T-helper 1 cell treated with Interleukin-12 subunit alpha and Interleukin-12 subunit beta and Interleukin-4 antibody, amounts not matched to agents 30 μg/mL and 1 μg/mL, for 36 hours (primary cell): ENCODE measurements at regions not wholly inside any gene's neighbourhood (a gene's known extent, or its start where the extent isn't known, plus 50 kb on each side); places are given as distances from the start of the nearest gene placed in this dataset.

Experiments used
- H3K27ac Mint-ChIP-seq: one replicate; pipeline ENCODE4 v1.8.0; 2021; ENCODE audit warnings: mild to moderate bottlenecking, mixed read lengths
- H3K27me3 Mint-ChIP-seq: one replicate; pipeline ENCODE4 v1.8.0; 2021; ENCODE audit warnings: low read depth, mixed read lengths
- H3K36me3 Mint-ChIP-seq: one replicate; pipeline ENCODE4 v1.8.0; 2021; ENCODE audit warnings: low read depth, mixed read lengths
- H3K4me1 Mint-ChIP-seq: one replicate; pipeline ENCODE4 v1.8.0; 2021; ENCODE audit warnings: low read depth, mixed read lengths
- H3K4me3 Mint-ChIP-seq: one replicate; pipeline ENCODE4 v1.8.0; 2021; ENCODE audit warnings: mild to moderate bottlenecking, moderate library complexity, mixed read lengths
- H3K9me3 Mint-ChIP-seq: one replicate; pipeline ENCODE4 v1.8.0; 2021; ENCODE audit warnings: mixed read lengths

DNA sequence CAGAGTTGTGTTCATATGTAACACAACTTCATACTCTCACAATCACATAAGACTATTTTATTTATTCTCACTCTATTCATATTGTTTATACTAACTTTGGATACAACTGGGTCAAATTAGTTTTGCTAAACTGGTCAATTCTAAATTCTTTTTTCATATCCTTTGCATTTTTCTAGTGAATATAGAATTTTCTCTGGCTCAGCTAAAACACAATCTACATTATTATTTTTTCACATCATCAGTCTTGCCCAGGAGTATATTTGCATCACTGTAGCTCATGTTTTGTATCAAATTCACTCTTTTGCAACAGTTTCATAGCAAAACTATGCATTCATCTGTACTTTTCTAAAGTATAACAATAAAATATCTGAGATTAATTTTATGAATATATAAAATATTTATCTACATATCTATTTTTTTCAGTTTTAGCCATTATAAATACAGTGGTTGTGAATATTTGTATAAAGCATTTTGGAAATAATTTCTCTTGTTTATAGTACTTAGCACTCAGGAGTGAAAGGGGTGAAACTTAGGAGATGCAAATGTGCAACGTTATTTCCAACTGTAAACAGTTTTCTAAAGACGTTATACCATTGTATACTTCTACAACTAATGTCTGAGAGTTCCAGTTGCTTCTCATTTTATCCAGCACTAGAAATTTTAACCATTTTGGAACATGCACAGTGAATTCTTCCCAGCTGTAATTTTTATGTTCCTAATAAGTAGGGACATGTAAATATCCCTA is 854.6 kb downstream of the CBLN2 start:
- Mint-ChIP-seq H3K36me3 (no peaks in the 10 kb centered on the region), H3K27ac (no peak overlapping the region), H3K4me3 (no peak overlapping the region), H3K27me3 (no peaks in the 10 kb centered on the region), H3K4me1 (no peaks in the 10 kb centered on the region), H3K9me3 (no peaks in the 10 kb centered on the region)

DNA sequence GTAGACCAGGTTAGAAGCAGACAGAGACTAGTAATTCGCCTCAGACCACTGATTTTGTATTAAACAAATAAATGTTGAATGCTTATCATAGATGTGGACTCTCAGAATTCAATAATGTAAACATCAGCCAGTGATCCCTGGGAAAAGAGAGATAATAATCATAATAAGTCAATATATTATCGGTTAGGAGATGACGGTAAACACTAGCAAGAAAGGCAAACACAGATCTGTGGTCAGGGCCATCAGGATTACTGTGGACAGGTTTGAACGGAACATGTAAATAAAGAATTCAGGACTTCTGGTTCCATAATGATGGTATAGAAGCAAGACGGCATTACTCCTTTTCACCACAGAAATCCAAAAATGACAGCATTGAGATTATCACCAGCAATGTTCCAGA is 861.6 kb downstream of the CBLN2 start:
- H3K36me3 Mint-ChIP-seq = no peaks in the 10 kb centered on the region
- no peaks in the 10 kb centered on the region for H3K9me3 Mint-ChIP-seq
- H3K4me3 Mint-ChIP-seq = no peak overlapping the region
- no peaks in the 10 kb centered on the region for H3K4me1 Mint-ChIP-seq
- H3K27me3 Mint-ChIP-seq = no peaks in the 10 kb centered on the region
- no peak overlapping the region for H3K27ac Mint-ChIP-seq

DNA sequence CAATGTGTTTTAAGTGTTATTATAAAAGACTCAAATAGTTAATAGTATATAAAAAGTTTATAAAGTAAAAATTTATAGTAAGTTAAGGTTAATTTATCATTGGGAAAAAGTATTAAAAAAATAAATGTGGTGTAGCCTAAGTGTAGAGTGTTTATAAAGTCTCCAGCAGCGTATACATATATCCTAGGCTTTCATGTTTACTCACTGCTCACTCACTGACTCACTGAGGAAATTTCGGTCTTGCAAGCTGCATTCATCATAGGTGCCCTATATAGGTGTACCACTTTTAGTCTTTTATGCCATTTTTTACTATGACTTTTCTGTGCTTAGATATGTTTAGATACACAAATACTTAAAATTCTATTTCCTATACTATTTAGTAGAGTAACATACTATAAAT is 866.0 kb downstream of the CBLN2 start:
- Mint-ChIP-seq H3K36me3 (no peaks in the 10 kb centered on the region), H3K4me3 (no peak overlapping the region), H3K27me3 (no peaks in the 10 kb centered on the region), H3K27ac (no peak overlapping the region), H3K4me1 (no peaks in the 10 kb centered on the region), H3K9me3 (no peaks in the 10 kb centered on the region)

DNA sequence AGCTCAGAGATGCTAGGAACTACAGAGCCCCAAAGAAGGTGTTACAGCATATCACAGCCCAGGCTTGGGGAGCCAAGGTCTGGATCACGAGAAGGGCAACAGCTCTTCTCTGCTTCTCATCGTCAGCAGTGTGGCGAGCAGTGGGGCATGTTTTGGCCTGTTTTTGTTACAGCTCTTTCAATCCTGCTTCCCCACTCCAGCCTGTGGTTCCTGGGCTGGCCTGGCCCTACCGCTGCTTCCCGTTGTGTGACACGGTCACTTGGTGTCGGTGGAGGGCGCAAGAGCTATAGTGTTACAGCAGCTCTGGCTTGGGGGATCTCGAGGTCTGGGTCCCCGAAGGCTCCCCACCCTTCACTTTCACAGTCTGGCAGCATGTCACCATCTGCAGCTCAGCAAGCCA is 870.2 kb downstream of the CBLN2 start:
- H3K36me3 Mint-ChIP-seq = no peaks in the 10 kb centered on the region
- no peaks in the 10 kb centered on the region for H3K4me1 Mint-ChIP-seq
- no peaks in the 10 kb centered on the region for H3K27me3 Mint-ChIP-seq
- H3K9me3 Mint-ChIP-seq = no peaks in the 10 kb centered on the region
- no peak overlapping the region for H3K4me3 Mint-ChIP-seq
- no peak overlapping the region for H3K27ac Mint-ChIP-seq

DNA sequence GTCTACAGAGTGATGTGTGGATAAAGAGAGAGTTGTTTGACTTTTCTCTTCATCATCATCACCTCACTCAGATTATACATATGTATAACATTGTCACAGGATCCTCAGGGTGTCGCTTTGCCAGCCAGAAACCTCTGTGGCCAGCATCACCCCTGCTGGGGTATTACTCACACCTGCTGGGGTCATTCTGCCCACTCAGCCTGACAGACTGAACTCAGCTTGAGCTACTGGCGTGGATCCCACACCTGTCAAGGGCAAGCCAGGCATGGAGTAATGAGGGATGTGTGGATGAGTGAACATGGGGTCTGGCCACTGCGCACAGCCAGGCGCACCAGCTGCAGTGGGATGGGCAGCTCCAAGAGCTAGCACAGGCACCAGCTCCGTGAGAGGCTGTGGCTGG is 870.6 kb downstream of the CBLN2 start:
- no peaks in the 10 kb centered on the region for H3K27me3 Mint-ChIP-seq
- no peaks in the 10 kb centered on the region for H3K36me3 Mint-ChIP-seq
- H3K4me3 Mint-ChIP-seq = no peak overlapping the region
- no peaks in the 10 kb centered on the region for H3K9me3 Mint-ChIP-seq
- H3K4me1 Mint-ChIP-seq = no peaks in the 10 kb centered on the region
- H3K27ac Mint-ChIP-seq = no peak overlapping the region

GRCh38 chr18:71666481-71666880 is 877.7 kb downstream of the CBLN2 start:
- Mint-ChIP-seq H3K4me1 (no peaks in the 10 kb centered on the region), H3K4me3 (no peak overlapping the region), H3K27ac (no peak overlapping the region), H3K36me3 (no peaks in the 10 kb centered on the region), H3K27me3 (no peaks in the 10 kb centered on the region), H3K9me3 (no peaks in the 10 kb centered on the region)

- no peaks in the 10 kb centered on the region for H3K4me1 Mint-ChIP-seq
- no peak overlapping the region for H3K4me3 Mint-ChIP-seq
- H3K9me3 Mint-ChIP-seq = no peaks in the 10 kb centered on the region
- H3K36me3 Mint-ChIP-seq = no peaks in the 10 kb centered on the region
- H3K27ac Mint-ChIP-seq = no peak overlapping the region
- no peaks in the 10 kb centered on the region for H3K27me3 Mint-ChIP-seq
These were observed 879.0 kb downstream of the CBLN2 start for GRCh38 chr18:71665131-71665530.

GRCh38 chr18:71643822-71644221 is 900.3 kb downstream of the CBLN2 start:
- no peaks in the 10 kb centered on the region for H3K4me1 Mint-ChIP-seq

GRCh38 chr18:71630696-71631095 is 913.4 kb downstream of the CBLN2 start:
- Mint-ChIP-seq H3K4me3 (no peak overlapping the region), H3K27me3 (no peaks in the 10 kb centered on the region), H3K4me1 (no peaks in the 10 kb centered on the region), H3K36me3 (no peaks in the 10 kb centered on the region), H3K9me3 (no peaks in the 10 kb centered on the region), H3K27ac (no peak overlapping the region)

More at GRCh38 chr18:71643822-71644221, 900.3 kb downstream of the CBLN2 start:
- Mint-ChIP-seq H3K4me3 (no peak overlapping the region), H3K27ac (no peak overlapping the region), H3K36me3 (no peaks in the 10 kb centered on the region), H3K27me3 (no peaks in the 10 kb centered on the region), H3K9me3 (no peaks in the 10 kb centered on the region)

- Mint-ChIP-seq H3K9me3 (no peaks in the 10 kb centered on the region), H3K27ac (no peak overlapping the region), H3K36me3 (no peaks in the 10 kb centered on the region), H3K27me3 (no peaks in the 10 kb centered on the region), H3K4me3 (no peak overlapping the region), H3K4me1 (no peaks in the 10 kb centered on the region)
These were observed 918.5 kb downstream of the CBLN2 start for GRCh38 chr18:71625556-71626090.

- H3K27ac Mint-ChIP-seq = no peak overlapping the region
- H3K9me3 Mint-ChIP-seq = no peaks in the 10 kb centered on the region
- no peaks in the 10 kb centered on the region for H3K4me1 Mint-ChIP-seq
- no peaks in the 10 kb centered on the region for H3K27me3 Mint-ChIP-seq
- H3K36me3 Mint-ChIP-seq = no peaks in the 10 kb centered on the region
- no peak overlapping the region for H3K4me3 Mint-ChIP-seq
These were observed 945.8 kb downstream of the CBLN2 start for GRCh38 chr18:71598374-71598773.

GRCh38 chr18:71597219-71597618 is 946.9 kb downstream of the CBLN2 start:
- Mint-ChIP-seq H3K4me1 (no peaks in the 10 kb centered on the region), H3K9me3 (no peaks in the 10 kb centered on the region), H3K4me3 (no peak overlapping the region), H3K27me3 (no peaks in the 10 kb centered on the region), H3K27ac (no peak overlapping the region), H3K36me3 (no peaks in the 10 kb centered on the region)

GRCh38 chr18:71583252-71583651 is 960.9 kb downstream of the CBLN2 start:
- Mint-ChIP-seq H3K4me1 (no peaks in the 10 kb centered on the region), H3K27me3 (no peaks in the 10 kb centered on the region), H3K4me3 (no peak overlapping the region), H3K27ac (no peak overlapping the region), H3K9me3 (no peaks in the 10 kb centered on the region), H3K36me3 (no peaks in the 10 kb centered on the region)

GRCh38 chr18:71554686-71555085 is 989.5 kb downstream of the CBLN2 start:
- Mint-ChIP-seq H3K27me3 (no peaks in the 10 kb centered on the region), H3K27ac (no peak overlapping the region), H3K4me1 (no peaks in the 10 kb centered on the region), H3K36me3 (no peaks in the 10 kb centered on the region), H3K9me3 (no peaks in the 10 kb centered on the region), H3K4me3 (no peak overlapping the region)

- H3K4me1 Mint-ChIP-seq = no peaks in the 10 kb centered on the region
- H3K9me3 Mint-ChIP-seq = peaks cover 3% of the 10 kb centered on the region
- no peak overlapping the region for H3K27ac Mint-ChIP-seq
- no peaks in the 10 kb centered on the region for H3K36me3 Mint-ChIP-seq
- no peaks in the 10 kb centered on the region for H3K27me3 Mint-ChIP-seq
- H3K4me3 Mint-ChIP-seq = no peak overlapping the region
These were observed 1002.5 kb downstream of the CBLN2 start for GRCh38 chr18:71541643-71542042.
